ENCODE measurements at regions not wholly inside any gene's neighbourhood (a gene's known extent, or its start where the extent isn't known, plus 50 kb on each side); places are given as distances from the start of the nearest gene placed in this dataset.

- TF ChIP-seq POLR2A (IDR thresholded peaks at IDR 0.05): no peak
- TF ChIP-seq CTCF (IDR thresholded peaks at IDR 0.05 in 8 of 11, conservative IDR thresholded peaks at IDR 0.05 in 3 of 11): no peak
Measured at GRCh38 chr5:60541980-60542379, 158.0 kb downstream of the DEPDC1B start.

Measured in spleen (tissue), 7 donors.